ENCODE measurements at regions not wholly inside any gene's neighbourhood (a gene's known extent, or its start where the extent isn't known, plus 50 kb on each side); places are given as distances from the start of the nearest gene placed in this dataset.

GRCh38 chr5:148913493-148913892 lies 87.1 kb downstream of the ADRB2 start:
- no peak for DNase-seq (ENCODE audit: low spot score)

GRCh38 chr5:148913985-148914431 lies 87.6 kb downstream of the ADRB2 start:
- DNase-seq (ENCODE audit: low spot score), result no peak

DNA sequence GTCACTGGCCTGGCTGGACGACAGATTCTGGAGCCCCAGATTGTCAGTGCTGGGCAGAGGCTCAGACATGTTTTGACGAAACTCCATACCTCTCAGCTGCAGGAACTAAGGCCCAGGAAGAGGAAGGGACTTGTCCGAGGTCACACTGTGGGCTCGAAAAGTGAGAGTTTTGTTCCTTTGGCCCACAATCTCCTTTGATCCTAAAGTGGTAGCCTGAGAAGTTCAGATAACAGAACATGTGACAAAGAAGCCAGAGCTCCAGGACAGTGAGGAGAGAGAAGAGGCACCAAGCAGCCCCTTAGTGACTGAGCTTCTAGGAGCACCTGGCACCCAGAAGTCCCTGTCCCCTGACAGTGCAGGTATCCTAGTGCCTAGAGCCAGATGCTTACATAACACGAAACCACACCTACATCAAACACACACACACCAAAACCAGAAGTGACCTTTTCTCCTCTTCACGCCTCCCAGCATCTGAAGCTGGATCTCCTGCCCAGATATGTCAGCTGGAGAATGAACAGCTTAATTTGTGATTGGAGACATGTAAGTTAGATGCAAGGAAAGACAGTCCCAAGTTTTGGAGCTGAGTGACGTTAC lies 88.9 kb downstream of the ADRB2 start:
- no peak for DNase-seq (ENCODE audit: low spot score)

DNA sequence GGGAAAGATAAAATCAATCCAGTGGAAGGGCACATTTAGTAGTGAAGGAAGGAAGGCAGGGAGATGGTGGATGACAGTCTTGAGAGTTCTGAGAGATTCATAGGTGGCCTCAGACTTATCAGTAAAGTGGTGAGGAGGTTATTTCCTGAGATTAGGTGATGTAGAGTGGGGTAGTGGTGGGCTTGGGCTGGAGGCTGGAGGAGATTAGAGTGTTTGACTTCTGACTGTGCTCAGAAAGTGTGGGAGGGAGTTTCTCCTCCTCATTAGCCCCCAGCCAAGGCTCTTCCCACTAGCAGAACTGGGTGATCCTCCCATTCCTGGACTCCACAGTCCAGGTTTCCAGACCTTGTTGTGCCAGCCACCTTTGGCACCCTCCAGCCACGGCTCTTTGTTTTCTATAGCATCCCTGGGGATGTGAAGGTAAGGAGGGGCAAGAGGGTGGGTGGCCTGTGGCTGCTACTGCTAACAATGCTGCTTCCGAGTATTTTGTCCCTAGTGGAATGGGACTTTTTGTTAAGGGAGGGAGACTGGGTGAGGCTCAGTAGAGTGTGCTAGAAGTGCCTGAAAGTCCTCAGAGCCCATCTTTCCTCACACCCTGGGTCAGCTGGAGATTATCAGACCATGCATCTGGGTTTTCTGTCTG lies 94.4 kb downstream of the ADRB2 start:
- no peak for DNase-seq (ENCODE audit: low spot score)

GRCh38 chr5:148921350-148921749 lies 94.9 kb downstream of the ADRB2 start:
- no peak for DNase-seq (ENCODE audit: low spot score)

- DNase-seq (ENCODE audit: low spot score), result no peak
These were observed 96.2 kb downstream of the ADRB2 start for GRCh38 chr5:148922606-148923005.

DNA sequence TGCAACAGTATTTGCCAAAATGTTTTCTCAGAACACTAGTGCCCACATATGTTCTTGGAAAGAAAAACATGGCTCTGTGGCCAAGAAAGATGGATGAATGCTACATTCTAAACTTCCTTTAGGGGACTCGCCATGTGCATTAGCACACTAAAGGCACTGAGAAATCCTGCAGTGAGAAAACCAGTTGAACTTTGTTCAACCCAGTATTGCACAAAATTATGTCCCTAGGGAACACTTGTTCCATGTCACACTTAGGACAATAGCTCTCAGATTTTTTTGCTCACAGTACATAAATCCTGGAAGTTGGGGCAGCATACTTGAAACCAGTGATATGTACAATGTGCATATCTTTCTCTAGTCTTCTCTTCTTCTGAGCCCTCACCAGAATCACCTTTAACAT lies 96.6 kb downstream of the ADRB2 start:
- no peak for DNase-seq (ENCODE audit: low spot score)

DNA sequence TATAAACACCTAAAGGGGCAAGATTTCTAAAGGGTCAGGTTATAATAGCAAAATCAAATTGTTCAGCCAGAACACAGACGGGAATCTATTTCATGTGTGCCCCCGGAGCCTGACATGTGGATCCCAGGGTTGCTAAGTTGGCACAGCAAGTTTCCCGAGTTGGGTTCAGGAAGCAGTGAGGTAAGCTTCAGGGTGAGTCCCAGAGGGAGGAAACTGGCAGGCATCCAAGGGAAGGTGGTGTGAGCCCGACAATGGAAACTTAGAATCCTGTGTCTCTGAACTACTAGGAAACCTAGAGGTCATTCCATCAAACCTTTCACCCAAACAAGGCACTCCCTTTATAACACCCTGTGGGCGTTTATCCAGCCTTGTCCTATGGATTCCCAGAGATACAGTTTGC lies 98.4 kb downstream of the ADRB2 start:
- DNase-seq (ENCODE audit: low spot score), result no peak

DNA sequence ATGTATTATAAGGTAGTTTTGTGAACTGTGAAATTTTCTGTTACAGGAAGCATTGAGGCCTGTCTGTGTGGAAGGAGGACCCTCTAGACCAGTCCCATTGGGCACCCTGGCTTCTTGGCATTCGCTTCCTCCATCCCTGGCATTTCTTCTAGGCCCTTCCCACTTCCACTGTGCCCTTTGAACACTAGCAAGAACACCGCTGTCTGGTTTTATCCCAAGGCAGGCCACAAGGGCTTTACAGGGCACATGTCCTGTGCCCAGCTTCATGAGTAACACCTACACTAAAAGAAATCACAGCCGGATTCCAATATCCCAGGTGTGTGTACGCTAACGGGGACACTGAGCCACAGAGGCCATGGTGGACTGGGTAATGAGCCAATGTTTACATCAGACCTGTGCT lies 99.8 kb downstream of the ADRB2 start:
- DNase-seq (ENCODE audit: low spot score), result no peak

- DNase-seq (ENCODE audit: low spot score), result no peak
These were observed 101.0 kb downstream of the ADRB2 start for GRCh38 chr5:148927307-148927946.

GRCh38 chr5:148928141-148928540 lies 101.7 kb downstream of the ADRB2 start:
- DNase-seq (ENCODE audit: low spot score), result no peak

GRCh38 chr5:148931453-148932057 lies 105.1 kb downstream of the ADRB2 start:
- no peak for DNase-seq (ENCODE audit: low spot score)

- DNase-seq (ENCODE audit: low spot score), result no peak
These were observed 106.0 kb downstream of the ADRB2 start for GRCh38 chr5:148932355-148932935.

GRCh38 chr5:148933903-148934432 lies 107.6 kb downstream of the ADRB2 start:
- DNase-seq (ENCODE audit: low spot score), result no peak

DNA sequence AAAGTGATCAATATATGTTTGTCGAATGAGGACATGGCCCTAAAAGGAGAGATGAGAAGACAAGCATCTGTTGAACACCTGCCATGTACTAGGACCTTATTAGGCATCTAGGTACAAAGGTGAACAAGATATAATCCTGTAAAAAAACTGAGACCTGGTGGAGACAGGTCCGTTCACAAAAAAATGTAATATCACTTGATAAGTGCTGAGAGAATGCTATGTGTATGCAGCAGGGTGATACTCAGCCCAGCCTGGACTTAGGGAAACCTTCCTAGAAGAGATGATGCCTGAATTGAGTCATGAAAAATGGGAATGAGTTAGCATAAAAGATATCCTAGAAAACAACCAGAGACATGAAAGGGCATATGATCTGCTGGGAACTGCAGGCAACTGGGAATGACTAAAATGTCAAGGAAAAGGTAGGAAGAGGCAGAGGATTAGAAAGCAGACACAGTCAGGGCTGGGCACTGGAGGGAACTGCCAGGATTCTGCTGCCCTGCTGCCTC lies 108.5 kb downstream of the ADRB2 start:
- no peak for DNase-seq (ENCODE audit: low spot score)

DNA sequence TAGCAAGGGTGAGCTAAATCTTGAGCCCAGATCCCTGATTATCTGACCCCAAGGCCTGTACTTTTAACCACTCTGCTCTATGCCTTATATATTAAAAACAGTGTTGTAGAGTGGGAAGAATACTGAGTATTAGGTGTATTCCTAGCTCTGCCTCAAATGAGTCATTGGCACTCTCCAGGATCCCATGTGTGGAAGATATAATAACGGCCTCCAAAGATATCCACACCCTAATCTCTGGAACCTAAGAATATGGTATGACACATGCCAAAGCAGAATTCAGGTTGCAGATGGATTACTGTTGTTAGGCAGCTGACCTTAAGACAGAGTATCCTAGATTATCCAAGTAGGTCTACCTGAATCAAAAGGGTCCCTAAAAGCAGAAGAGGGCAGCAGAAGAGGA lies 110.8 kb downstream of the ADRB2 start:
- DNase-seq (ENCODE audit: low spot score), result no peak

- no peak for DNase-seq (ENCODE audit: low spot score)
These were observed 111.6 kb downstream of the ADRB2 start for GRCh38 chr5:148937830-148938521.

GRCh38 chr5:148938522-148938882 lies 112.1 kb downstream of the ADRB2 start:
- no peak for DNase-seq (ENCODE audit: low spot score)

- no peak for DNase-seq (ENCODE audit: low spot score)
These were observed 113.3 kb downstream of the ADRB2 start for GRCh38 chr5:148939676-148940075.

DNA sequence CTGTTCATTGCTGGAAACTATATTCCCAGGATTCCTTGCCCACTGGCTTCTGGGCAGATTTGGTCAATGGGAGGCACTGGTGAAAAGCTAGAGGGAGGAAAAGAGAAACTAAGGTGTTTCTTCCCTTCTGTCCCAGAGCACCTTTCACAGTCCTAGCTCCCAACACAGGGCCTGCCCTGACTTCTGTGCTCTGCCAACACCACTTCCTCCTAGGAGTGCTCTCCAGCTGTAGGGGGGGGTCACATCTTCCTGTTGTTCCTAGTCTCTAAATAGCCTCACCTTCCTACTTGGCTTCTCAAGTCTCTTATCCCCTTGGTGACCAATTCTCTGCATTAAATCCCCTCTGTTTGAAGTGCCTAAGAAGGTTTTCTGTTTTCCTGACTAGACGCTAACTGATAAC lies 115.4 kb downstream of the ADRB2 start:
- no peak for DNase-seq (ENCODE audit: low spot score)

DNA sequence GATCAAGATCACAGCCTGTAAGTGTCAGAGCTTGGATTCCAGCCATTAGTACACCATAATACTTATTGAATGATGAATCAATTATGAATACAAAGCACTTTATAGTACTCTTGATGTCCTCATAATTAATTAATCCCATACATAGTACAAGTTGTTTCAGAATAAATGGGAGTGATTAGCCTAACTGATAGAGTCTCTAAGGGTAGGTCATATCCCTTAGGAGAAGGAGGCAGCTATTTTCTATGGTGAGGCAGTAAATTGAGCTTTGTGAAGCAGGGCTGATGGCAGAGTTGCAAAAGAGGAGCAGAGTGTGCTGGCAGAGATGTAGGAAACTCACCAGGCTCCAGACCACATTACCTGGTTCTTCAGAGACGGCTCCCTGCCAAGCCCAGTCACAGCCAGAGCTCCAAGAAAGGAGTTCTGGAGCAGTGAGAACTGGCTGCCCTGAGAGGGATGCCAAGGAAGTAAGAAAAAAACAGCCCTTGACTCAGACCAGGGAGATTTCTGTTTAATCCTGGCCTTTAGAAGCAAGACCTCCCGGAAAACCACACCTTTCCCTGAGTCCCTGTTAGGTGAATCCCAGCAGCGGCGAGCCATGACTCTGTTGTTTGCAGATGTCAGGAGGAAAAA lies 112.9 kb downstream of the SH3TC2 start:
- DNase-seq (ENCODE audit: low spot score), result no peak
